NT2/D1 (cell line): ENCODE measurements at regions not wholly inside any gene's neighbourhood (a gene's known extent, or its start where the extent isn't known, plus 50 kb on each side); places are given as distances from the start of the nearest gene placed in this dataset.

Experiments
- DNase-seq: peaks from one replicate; pipeline ENCODE4 v3.0.0-alpha.2; 2011; ENCODE audit warnings: low read depth, low spot score
- H3K27me3 ChIP-seq: 2 replicates; pipeline ENCODE4 v1.6.0; 2011; ENCODE audit warnings: mild to moderate bottlenecking; ENCODE audit not compliant: insufficient read length, insufficient read depth
- H3K36me3 ChIP-seq: 2 replicates; pipeline ENCODE4 v1.6.1; 2011; ENCODE audit warnings: mild to moderate bottlenecking, low read length, mixed read lengths; ENCODE audit not compliant: insufficient read depth, insufficient read length
- H3K4me1 ChIP-seq: 2 replicates; pipeline ENCODE4 v1.5.1; 2011; ENCODE audit not compliant: insufficient read depth, insufficient read length
- H3K4me3 ChIP-seq: 2 replicates; pipeline ENCODE4 v1.5.1; 2011; ENCODE audit warnings: low read depth; ENCODE audit not compliant: insufficient read length
- H3K9ac ChIP-seq: 2 replicates; pipeline ENCODE4 v1.6.0; 2011; ENCODE audit warnings: low read depth; ENCODE audit not compliant: insufficient read length
- H3K9me3 ChIP-seq: 2 replicates; pipeline ENCODE4 v1.5.1; 2011; ENCODE audit warnings: mild to moderate bottlenecking, low read length; ENCODE audit not compliant: insufficient read depth
- SUZ12 ChIP-seq: IDR thresholded peaks from 2 replicates; pipeline ENCODE4 v1.6.1; 2011; ENCODE audit not compliant: insufficient read length, insufficient read depth; ENCODE audit errors: extremely low read depth
- YY1 ChIP-seq: IDR thresholded peaks from 2 replicates; pipeline ENCODE4 v1.6.1; 2011; ENCODE audit not compliant: insufficient read length, insufficient read depth
- ZNF274 ChIP-seq: IDR thresholded peaks from 2 replicates; pipeline ENCODE4 v1.6.1; 2011; ENCODE audit warnings: mild to moderate bottlenecking, low read depth, low read length

DNA sequence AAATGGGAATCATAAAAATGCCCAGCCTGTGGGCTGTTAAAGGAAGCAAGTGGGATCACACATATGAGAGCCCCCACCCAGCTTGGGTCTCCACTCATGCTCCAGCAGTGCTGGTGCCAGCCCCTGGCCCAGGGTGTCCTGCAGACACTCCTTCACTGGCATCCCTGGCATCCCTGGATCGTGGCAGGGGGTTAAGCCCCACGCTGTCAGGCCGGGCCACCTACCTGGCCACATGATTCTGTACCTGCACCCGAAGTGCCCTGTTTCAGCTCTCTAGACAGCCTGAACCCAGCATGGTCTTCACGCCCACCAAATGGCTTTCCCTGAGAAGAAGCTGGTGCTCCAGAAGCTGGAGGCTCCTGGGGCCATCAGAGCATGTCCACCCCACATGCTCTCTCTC, 137.4 kb downstream of the INHBB start:
- Histone ChIP-seq H3K27me3 (peaks cover 72% of the 10 kb centered on the region), H3K9ac (no peak overlapping the region), H3K9me3 (no peaks in the 10 kb centered on the region), H3K4me1 (no peaks in the 10 kb centered on the region), H3K36me3 (no peaks in the 10 kb centered on the region), H3K4me3 (no peak overlapping the region)
- TF ChIP-seq YY1 (no peak), SUZ12 (no peak), ZNF274 (no peak)
- no peak for DNase-seq

DNA sequence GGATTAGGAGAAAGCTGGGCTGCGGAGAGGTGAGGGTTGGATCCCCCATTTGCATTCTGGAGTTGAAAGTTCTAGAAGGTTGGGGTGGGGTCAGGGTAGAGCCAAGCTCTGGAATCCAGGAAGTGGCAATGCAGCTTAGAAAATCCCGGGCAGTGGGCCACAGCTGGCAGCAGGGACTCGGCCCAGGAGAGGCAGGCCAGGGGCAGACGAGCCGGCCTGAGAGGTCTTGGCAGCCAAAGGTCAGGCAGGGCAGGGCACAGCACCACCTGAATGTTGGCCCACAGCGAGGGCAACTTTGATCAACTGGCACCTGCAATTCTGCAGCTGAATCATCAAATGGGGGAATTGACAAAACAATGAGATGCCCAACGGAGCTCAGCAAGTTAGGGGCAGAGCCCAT, 139.2 kb downstream of the INHBB start:
- Histone ChIP-seq H3K4me3 (no peak overlapping the region), H3K36me3 (no peaks in the 10 kb centered on the region), H3K9me3 (no peaks in the 10 kb centered on the region), H3K27me3 (peaks cover 80% of the 10 kb centered on the region), H3K4me1 (no peaks in the 10 kb centered on the region), H3K9ac (no peak overlapping the region)
- TF ChIP-seq ZNF274: no peak
- TF ChIP-seq YY1: no peak
- TF ChIP-seq SUZ12: no peak
- no peak for DNase-seq

DNA sequence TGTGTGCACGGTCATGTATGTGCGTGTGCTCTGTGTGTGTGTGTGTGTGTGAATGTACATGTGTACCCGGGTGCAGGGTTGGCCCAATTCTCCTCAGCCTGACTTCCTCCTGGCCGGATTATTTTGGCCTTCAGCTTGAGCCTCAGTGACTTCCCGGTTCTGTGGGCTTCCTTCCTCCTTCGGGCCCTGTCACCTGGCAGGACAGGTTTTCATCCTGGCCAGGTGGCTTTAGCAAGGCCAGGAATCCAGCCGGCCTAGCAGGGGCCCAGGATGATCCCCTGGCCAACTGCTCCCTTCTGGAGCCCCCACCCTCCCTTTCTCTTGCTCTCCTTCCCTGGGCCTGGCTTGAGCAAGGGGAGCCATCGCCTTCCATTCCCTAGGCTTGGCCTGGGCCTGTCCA, 140.5 kb downstream of the INHBB start:
- TF ChIP-seq ZNF274 (no peak), YY1 (no peak), SUZ12 (no peak)

DNA sequence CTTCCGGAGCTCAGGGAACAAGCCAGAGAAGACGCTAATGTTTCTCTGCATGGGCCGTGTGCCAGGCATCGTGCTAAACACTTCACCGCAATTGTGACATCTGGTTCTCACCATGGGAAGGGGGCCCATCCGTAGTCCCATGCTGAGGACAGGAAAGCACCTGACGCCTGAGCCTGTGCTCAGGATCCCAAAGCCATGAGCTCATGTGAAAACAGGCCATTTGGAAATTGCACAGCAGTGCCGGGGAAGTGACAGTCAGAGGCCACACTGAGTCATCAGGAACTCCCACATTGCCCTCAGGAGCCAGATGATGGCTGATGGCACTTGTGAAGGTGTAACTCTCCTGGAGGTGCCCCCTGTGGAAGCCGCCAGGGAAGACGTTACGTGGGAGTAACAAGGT, 141.0 kb downstream of the INHBB start:
- H3K9ac ChIP-seq: no peak overlapping the region
- H3K9me3 ChIP-seq: no peaks in the 10 kb centered on the region
- H3K27me3 ChIP-seq: peaks cover 68% of the 10 kb centered on the region
- TF ChIP-seq YY1: no peak
- no peak for TF ChIP-seq ZNF274
- no peak for TF ChIP-seq SUZ12
- no peaks in the 10 kb centered on the region for H3K4me1 ChIP-seq
- DNase-seq: no peak
- no peaks in the 10 kb centered on the region for H3K36me3 ChIP-seq
- no peak overlapping the region for H3K4me3 ChIP-seq

More for the DNA sequence above, 140.5 kb downstream of the INHBB start:
- DNase-seq: no peak
- no peaks in the 10 kb centered on the region for H3K36me3 ChIP-seq
- H3K9ac ChIP-seq: no peak overlapping the region
- H3K27me3 ChIP-seq: peaks cover 72% of the 10 kb centered on the region
- H3K4me3 ChIP-seq: no peak overlapping the region
- no peaks in the 10 kb centered on the region for H3K9me3 ChIP-seq
- no peaks in the 10 kb centered on the region for H3K4me1 ChIP-seq

DNA sequence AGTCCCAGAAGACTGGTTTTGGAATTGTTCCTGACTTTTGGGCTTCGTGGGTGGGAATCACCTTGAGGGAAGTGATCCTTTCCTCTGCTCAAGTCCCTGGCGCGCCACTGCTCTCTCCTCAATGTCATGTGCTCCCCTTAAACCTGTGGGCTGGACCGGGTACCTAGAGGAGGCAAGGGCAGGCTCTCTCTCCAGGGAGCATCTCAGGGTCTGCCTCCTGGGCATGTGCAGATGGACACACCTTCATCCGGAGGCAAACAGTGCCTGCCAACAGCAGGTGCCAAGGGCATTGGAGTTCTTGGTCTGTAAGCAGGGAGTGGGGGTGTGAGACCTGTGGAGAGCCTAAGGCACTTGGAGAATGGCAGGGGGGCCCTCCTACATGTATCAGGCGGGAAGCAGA, 142.6 kb downstream of the INHBB start:
- H3K9me3 ChIP-seq: no peaks in the 10 kb centered on the region
- H3K27me3 ChIP-seq: peaks cover 52% of the 10 kb centered on the region
- TF ChIP-seq SUZ12 (no peak), ZNF274 (no peak), YY1 (no peak)
- H3K9ac ChIP-seq: no peak overlapping the region
- no peaks in the 10 kb centered on the region for H3K4me1 ChIP-seq
- no peaks in the 10 kb centered on the region for H3K36me3 ChIP-seq
- no peak overlapping the region for H3K4me3 ChIP-seq
- no peak for DNase-seq

DNA sequence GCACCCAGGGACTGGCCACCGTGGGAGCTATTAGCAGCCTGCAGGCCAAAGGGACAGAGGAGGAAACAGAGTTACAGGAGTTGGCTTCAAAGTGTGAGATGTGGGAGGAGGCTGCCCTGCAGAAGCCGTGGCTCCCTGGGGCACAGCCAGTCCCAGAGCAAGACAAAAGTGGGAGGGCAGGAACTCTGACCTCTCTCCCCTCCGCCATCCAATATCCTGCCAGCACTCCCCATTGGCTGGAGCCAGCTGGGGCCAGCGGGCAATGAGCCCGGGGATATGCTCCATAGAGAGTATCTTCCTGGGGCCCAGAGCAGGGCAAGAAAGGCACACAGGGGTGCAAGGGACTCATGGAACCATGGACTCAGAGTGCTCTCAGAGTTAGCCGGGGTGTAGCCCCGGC, 143.1 kb downstream of the INHBB start:
- Histone ChIP-seq H3K9ac (no peak overlapping the region), H3K27me3 (peaks cover 47% of the 10 kb centered on the region), H3K4me3 (no peak overlapping the region), H3K36me3 (no peaks in the 10 kb centered on the region), H3K9me3 (no peaks in the 10 kb centered on the region), H3K4me1 (no peaks in the 10 kb centered on the region)
- no peak for TF ChIP-seq YY1
- no peak for TF ChIP-seq SUZ12
- no peak for TF ChIP-seq ZNF274
- no peak for DNase-seq

DNA sequence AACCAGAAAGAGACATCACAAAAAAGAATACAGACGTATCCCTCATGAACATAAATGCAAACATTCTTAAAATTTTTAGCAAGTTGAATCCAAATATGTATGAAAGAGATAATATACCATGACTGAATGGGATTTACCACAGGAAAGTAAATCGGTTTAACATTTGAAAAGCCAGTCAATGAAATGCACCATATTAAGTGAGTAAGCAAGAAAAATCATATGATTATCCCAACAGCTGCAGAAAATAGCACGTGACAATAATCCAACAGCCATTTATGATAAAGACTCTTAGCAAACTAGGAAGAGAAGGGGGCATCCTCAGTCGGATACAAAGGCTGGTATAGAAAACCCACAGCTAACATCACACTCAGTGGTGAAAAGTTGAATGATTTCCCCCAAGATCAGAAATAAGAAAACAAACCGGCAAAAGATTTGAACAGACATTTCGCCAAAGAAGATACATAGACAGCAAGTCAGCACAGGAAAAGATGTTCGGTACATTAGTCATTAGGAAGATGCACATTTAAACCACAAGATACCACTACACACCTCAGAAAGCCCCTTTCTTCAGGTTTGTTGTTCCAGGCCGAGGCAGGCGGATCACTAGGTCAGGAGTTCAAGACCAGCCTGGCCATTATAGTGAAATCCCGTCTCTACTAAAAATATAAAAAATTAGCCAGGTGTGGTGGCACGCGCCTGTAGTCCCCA, 144.3 kb downstream of the INHBB start:
- H3K9me3 ChIP-seq: no peaks in the 10 kb centered on the region
- peaks cover 35% of the 10 kb centered on the region for H3K27me3 ChIP-seq
- no peaks in the 10 kb centered on the region for H3K4me1 ChIP-seq
- TF ChIP-seq ZNF274: no peak
- no peak for TF ChIP-seq YY1
- TF ChIP-seq SUZ12: no peak
- no peak for DNase-seq
- H3K9ac ChIP-seq: no peak overlapping the region
- H3K4me3 ChIP-seq: no peak overlapping the region
- H3K36me3 ChIP-seq: no peaks in the 10 kb centered on the region
